K562 (cell line): ENCODE measurements at regions not wholly inside any gene's neighbourhood (a gene's known extent, or its start where the extent isn't known, plus 50 kb on each side); places are given as distances from the start of the nearest gene placed in this dataset.

Source experiments
- CEBPB ChIP-seq: fragments of 450-650 bp; IDR thresholded peaks from 2 replicates; pipeline ENCODE4 v1.6.1; 2016; ENCODE audit warnings: missing genetic modification characterization, missing compliant biosample characterization
- SMC3 ChIP-seq: conservative IDR thresholded peaks from 2 replicates; pipeline ENCODE4 v1.6.1; 2011; ENCODE audit warnings: low read depth, low read length, improper control_type of control experiment; ENCODE audit not compliant: insufficient read depth
- ZFP1 ChIP-seq: fragments of 450-650 bp; formaldehyde crosslinking; IDR thresholded peaks from 2 replicates; pipeline ENCODE4 v1.4.0; 2020; ENCODE audit warnings: mild to moderate bottlenecking, mixed read lengths
- ZNF311 ChIP-seq: fragments of 250-450 bp; sonication (Bioruptor Pico); IDR thresholded peaks from 2 replicates; pipeline ENCODE4 v1.4.0; 2020; ENCODE audit warnings: mild to moderate bottlenecking, moderate library complexity
- TF ChIP-seq, protein P1 (sequence below): fragments of 450-650 bp; IDR thresholded peaks from 2 replicates; pipeline ENCODE4 v1.6.1; 2016; ENCODE audit warnings: mild to moderate bottlenecking, moderate library complexity
- TF ChIP-seq, protein P2 (sequence below), 2 experiments: fragments of 450-650 bp; formaldehyde crosslinking in 1 of 2; IDR thresholded peaks; 2 replicates each; pipeline versions ENCODE4 v1.4.0 to v1.6.1; 2014 to 2020; ENCODE audit warnings: mild to moderate bottlenecking in 2 of 2, borderline replicate concordance in 1 of 2, low read depth in 1 of 2

DNA sequence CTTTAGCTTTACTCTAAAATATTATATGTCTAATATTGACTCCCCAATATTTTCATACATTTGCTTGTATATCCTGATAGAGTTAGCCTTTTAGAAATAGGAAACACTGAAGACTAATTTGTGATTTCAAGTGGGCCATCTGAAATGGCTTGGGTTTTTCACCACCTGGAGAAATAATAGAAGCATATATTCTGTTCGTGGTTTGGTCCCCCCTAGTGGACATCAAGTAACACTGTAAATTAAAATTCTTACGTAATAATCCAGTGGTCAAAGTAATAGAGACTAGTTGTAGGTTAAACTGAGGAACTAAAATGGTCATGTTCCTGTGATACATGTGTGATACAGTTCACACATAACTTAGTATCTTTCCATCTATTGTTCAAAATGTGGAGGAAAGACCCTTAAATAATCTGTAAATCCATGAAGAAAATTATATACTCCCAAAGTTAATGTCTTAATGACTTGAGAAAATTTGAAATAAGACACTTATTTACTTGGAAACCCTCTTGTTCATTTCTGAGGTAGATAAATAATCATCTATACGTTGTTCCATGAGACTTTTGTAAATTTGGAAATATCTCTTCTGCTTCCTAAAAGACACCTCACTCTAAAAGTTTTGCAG is 79.8 kb upstream of the SMARCAD1 start (continued):
- TF ChIP-seq, protein P1, sequence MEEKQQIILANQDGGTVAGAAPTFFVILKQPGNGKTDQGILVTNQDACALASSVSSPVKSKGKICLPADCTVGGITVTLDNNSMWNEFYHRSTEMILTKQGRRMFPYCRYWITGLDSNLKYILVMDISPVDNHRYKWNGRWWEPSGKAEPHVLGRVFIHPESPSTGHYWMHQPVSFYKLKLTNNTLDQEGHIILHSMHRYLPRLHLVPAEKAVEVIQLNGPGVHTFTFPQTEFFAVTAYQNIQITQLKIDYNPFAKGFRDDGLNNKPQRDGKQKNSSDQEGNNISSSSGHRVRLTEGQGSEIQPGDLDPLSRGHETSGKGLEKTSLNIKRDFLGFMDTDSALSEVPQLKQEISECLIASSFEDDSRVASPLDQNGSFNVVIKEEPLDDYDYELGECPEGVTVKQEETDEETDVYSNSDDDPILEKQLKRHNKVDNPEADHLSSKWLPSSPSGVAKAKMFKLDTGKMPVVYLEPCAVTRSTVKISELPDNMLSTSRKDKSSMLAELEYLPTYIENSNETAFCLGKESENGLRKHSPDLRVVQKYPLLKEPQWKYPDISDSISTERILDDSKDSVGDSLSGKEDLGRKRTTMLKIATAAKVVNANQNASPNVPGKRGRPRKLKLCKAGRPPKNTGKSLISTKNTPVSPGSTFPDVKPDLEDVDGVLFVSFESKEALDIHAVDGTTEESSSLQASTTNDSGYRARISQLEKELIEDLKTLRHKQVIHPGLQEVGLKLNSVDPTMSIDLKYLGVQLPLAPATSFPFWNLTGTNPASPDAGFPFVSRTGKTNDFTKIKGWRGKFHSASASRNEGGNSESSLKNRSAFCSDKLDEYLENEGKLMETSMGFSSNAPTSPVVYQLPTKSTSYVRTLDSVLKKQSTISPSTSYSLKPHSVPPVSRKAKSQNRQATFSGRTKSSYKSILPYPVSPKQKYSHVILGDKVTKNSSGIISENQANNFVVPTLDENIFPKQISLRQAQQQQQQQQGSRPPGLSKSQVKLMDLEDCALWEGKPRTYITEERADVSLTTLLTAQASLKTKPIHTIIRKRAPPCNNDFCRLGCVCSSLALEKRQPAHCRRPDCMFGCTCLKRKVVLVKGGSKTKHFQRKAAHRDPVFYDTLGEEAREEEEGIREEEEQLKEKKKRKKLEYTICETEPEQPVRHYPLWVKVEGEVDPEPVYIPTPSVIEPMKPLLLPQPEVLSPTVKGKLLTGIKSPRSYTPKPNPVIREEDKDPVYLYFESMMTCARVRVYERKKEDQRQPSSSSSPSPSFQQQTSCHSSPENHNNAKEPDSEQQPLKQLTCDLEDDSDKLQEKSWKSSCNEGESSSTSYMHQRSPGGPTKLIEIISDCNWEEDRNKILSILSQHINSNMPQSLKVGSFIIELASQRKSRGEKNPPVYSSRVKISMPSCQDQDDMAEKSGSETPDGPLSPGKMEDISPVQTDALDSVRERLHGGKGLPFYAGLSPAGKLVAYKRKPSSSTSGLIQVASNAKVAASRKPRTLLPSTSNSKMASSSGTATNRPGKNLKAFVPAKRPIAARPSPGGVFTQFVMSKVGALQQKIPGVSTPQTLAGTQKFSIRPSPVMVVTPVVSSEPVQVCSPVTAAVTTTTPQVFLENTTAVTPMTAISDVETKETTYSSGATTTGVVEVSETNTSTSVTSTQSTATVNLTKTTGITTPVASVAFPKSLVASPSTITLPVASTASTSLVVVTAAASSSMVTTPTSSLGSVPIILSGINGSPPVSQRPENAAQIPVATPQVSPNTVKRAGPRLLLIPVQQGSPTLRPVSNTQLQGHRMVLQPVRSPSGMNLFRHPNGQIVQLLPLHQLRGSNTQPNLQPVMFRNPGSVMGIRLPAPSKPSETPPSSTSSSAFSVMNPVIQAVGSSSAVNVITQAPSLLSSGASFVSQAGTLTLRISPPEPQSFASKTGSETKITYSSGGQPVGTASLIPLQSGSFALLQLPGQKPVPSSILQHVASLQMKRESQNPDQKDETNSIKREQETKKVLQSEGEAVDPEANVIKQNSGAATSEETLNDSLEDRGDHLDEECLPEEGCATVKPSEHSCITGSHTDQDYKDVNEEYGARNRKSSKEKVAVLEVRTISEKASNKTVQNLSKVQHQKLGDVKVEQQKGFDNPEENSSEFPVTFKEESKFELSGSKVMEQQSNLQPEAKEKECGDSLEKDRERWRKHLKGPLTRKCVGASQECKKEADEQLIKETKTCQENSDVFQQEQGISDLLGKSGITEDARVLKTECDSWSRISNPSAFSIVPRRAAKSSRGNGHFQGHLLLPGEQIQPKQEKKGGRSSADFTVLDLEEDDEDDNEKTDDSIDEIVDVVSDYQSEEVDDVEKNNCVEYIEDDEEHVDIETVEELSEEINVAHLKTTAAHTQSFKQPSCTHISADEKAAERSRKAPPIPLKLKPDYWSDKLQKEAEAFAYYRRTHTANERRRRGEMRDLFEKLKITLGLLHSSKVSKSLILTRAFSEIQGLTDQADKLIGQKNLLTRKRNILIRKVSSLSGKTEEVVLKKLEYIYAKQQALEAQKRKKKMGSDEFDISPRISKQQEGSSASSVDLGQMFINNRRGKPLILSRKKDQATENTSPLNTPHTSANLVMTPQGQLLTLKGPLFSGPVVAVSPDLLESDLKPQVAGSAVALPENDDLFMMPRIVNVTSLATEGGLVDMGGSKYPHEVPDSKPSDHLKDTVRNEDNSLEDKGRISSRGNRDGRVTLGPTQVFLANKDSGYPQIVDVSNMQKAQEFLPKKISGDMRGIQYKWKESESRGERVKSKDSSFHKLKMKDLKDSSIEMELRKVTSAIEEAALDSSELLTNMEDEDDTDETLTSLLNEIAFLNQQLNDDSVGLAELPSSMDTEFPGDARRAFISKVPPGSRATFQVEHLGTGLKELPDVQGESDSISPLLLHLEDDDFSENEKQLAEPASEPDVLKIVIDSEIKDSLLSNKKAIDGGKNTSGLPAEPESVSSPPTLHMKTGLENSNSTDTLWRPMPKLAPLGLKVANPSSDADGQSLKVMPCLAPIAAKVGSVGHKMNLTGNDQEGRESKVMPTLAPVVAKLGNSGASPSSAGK = no peak
- TF ChIP-seq ZFP1 (CRISPR knock-in tag) (no peak), SMC3 (0 out of 2 replicates have a peak, but pooled peaks have one; percentile 36), CEBPB (tag) (peak; percentile 95), ZNF311 (CRISPR knock-in tag) (no peak)
- TF ChIP-seq, protein P2, sequence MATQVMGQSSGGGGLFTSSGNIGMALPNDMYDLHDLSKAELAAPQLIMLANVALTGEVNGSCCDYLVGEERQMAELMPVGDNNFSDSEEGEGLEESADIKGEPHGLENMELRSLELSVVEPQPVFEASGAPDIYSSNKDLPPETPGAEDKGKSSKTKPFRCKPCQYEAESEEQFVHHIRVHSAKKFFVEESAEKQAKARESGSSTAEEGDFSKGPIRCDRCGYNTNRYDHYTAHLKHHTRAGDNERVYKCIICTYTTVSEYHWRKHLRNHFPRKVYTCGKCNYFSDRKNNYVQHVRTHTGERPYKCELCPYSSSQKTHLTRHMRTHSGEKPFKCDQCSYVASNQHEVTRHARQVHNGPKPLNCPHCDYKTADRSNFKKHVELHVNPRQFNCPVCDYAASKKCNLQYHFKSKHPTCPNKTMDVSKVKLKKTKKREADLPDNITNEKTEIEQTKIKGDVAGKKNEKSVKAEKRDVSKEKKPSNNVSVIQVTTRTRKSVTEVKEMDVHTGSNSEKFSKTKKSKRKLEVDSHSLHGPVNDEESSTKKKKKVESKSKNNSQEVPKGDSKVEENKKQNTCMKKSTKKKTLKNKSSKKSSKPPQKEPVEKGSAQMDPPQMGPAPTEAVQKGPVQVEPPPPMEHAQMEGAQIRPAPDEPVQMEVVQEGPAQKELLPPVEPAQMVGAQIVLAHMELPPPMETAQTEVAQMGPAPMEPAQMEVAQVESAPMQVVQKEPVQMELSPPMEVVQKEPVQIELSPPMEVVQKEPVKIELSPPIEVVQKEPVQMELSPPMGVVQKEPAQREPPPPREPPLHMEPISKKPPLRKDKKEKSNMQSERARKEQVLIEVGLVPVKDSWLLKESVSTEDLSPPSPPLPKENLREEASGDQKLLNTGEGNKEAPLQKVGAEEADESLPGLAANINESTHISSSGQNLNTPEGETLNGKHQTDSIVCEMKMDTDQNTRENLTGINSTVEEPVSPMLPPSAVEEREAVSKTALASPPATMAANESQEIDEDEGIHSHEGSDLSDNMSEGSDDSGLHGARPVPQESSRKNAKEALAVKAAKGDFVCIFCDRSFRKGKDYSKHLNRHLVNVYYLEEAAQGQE (IDR thresholded peaks at IDR 0.05; ENCODE audit: borderline replicate concordance) = peak; percentile 32; the same call in 1 of the 2 replicates
- TF ChIP-seq, protein P2 (CRISPR knock-in tag; IDR thresholded peaks at IDR 0.05; ENCODE audit: low read depth) = no peak
